A549 (cell line): ENCODE measurements at regions not wholly inside any gene's neighbourhood (a gene's known extent, or its start where the extent isn't known, plus 50 kb on each side); places are given as distances from the start of the nearest gene placed in this dataset.

Source experiments
- ATAC-seq, 2 experiments: fragments of 200-7000 bp in 1 of 2; fragments of >200 bp in 1 of 2; cut with Nextera tagmentation in 1 of 2; cut with Tn5 transposase in 1 of 2; 3 replicates each; pipeline versions ENCODE4 v1.8.0 to v1.9.1; 2018 to 2020; ENCODE audit warnings: mild to moderate bottlenecking in 1 of 2, moderate library complexity in 1 of 2
- CTCF ChIA-PET: fragments of 300-600 bp; sonication (Branson Sonifier 250); formaldehyde crosslinking; extraction: SDS; loops from one replicate; lab custom pipeline; 2021; ENCODE audit warnings: antibody characterized with exemption, inconsistent platforms; lab: Yijun Ruan, JAX
- POLR2A ChIA-PET: fragments of 350-600 bp; formaldehyde crosslinking; extraction: SDS; loops from one replicate; lab custom pipeline; 2021; ENCODE audit warnings: antibody characterized with exemption, inconsistent platforms; lab: Yijun Ruan, JAX
- DNase-seq, 2 experiments: peaks; one replicate each; pipeline versions ENCODE4 v3.0.0 to v3.0.0-alpha.2; 2011 to 2016; ENCODE audit warnings: low read depth in 1 of 2, low spot score in 1 of 2
- FAIRE-seq: peaks from 2 replicates; lab custom pipeline; 2011; peaks lifted over from hg19 to GRCh38; lab: Jason Lieb, UNC
- H3K27ac ChIP-seq, 2 experiments: fragments of >200 bp; sonication (Bioruptor Twin); formaldehyde crosslinking; 3 replicates each; pipeline ENCODE4 v1.5.1; 2016 to 2017
- H3K4me1 ChIP-seq: fragments of >200 bp; sonication (Bioruptor Twin); formaldehyde crosslinking; 3 replicates; pipeline ENCODE4 v1.6.1; 2016
- H3K4me2 ChIP-seq: fragments of >200 bp; sonication (Bioruptor Twin); formaldehyde crosslinking; 3 replicates; pipeline ENCODE4 v1.6.1; 2016
- H3K4me3 ChIP-seq: fragments of >200 bp; sonication (Bioruptor Twin); formaldehyde crosslinking; 3 replicates; pipeline ENCODE4 v1.5.1; 2016
- H3K9me3 ChIP-seq: fragments of >200 bp; sonication (Bioruptor Twin); formaldehyde crosslinking; 3 replicates; pipeline ENCODE4 v1.6.1; 2016
- ATOH8 ChIP-seq: fragments of 250-450 bp; sonication (Bioruptor Pico); IDR thresholded peaks from 2 replicates; pipeline ENCODE4 v1.5.0; 2020; ENCODE audit warnings: low read depth, mild to moderate bottlenecking, moderate library complexity
- CBX2 ChIP-seq: fragments of 200-600 bp; sonication (generic); IDR thresholded peaks from 2 replicates; pipeline ENCODE4 v1.6.1; 2016; ENCODE audit warnings: low read depth, mild to moderate bottlenecking, borderline replicate concordance
- CBX8 ChIP-seq: fragments of 200-600 bp; sonication (generic); IDR thresholded peaks from 2 replicates; pipeline ENCODE4 v1.6.1; 2016
- CTCF ChIP-seq: fragments of >200 bp; sonication (Bioruptor Twin); formaldehyde crosslinking; IDR thresholded peaks from 3 replicates; pipeline ENCODE4 v1.5.1; 2016
- ESRRA ChIP-seq: fragments of 150-350 bp; IDR thresholded peaks from 2 replicates; pipeline ENCODE4 v1.6.1; 2014; ENCODE audit warnings: mild to moderate bottlenecking, low read length, borderline replicate concordance
- FOSL2 ChIP-seq, 2 experiments: fragments of 450-650 bp in 1 of 2; fragments of >200 bp in 1 of 2; sonication (Bioruptor Twin) in 1 of 2; formaldehyde crosslinking; IDR thresholded peaks; 2 replicates each; pipeline versions ENCODE4 v1.5.0 to v1.6.1; 2016 to 2020; ENCODE audit warnings: mild to moderate bottlenecking in 1 of 2, moderate library complexity in 1 of 2
- FOXS1 ChIP-seq: fragments of 250-450 bp; sonication (Bioruptor Pico); IDR thresholded peaks from 2 replicates; pipeline ENCODE4 v1.5.0; 2020; ENCODE audit warnings: mild to moderate bottlenecking, moderate library complexity
- GATA3 ChIP-seq: IDR thresholded peaks from 2 replicates; pipeline ENCODE4 v1.6.1; 2012; ENCODE audit warnings: borderline replicate concordance
- HDAC2 ChIP-seq: fragments of 200-600 bp; sonication (generic); IDR thresholded peaks from 2 replicates; pipeline ENCODE4 v1.6.1; 2016
- HES2 ChIP-seq: fragments of >200 bp; sonication (Bioruptor Twin); formaldehyde crosslinking; IDR thresholded peaks from 2 replicates; pipeline ENCODE4 v1.6.1; 2016
- HEYL ChIP-seq: fragments of 250-450 bp; sonication (Bioruptor Pico); IDR thresholded peaks from 2 replicates; pipeline ENCODE4 v1.8.0; 2021; ENCODE audit warnings: mild to moderate bottlenecking, moderate library complexity
- HOXB13 ChIP-seq: fragments of 250-450 bp; sonication (Bioruptor Pico); IDR thresholded peaks from 2 replicates; pipeline ENCODE4 v1.5.0; 2020; ENCODE audit warnings: low read depth, mild to moderate bottlenecking, moderate library complexity
- JUN ChIP-seq, 2 experiments: fragments of >200 bp; sonication (Bioruptor Twin); formaldehyde crosslinking; IDR thresholded peaks; 2 replicates in 1 of 2; 3 replicates in 1 of 2; pipeline ENCODE4 v1.6.1; 2016 to 2017
- JUNB ChIP-seq: fragments of >200 bp; sonication (Bioruptor Twin); formaldehyde crosslinking; IDR thresholded peaks from 2 replicates; pipeline ENCODE4 v1.6.1; 2016
- KDM5A ChIP-seq: fragments of 200-600 bp; sonication (generic); IDR thresholded peaks from 2 replicates; pipeline ENCODE4 v1.6.1; 2016; ENCODE audit warnings: antibody characterized with exemption, mild to moderate bottlenecking
- MAZ ChIP-seq: fragments of 150-350 bp; IDR thresholded peaks from 2 replicates; pipeline ENCODE4 v1.6.1; 2014; ENCODE audit warnings: antibody characterized with exemption, low read depth, low read length, borderline replicate concordance
- NFE2L2 ChIP-seq: fragments of 150-350 bp; conservative IDR thresholded peaks from 2 replicates; pipeline ENCODE4 v1.6.1; 2014; ENCODE audit warnings: low read length
- NPAS2 ChIP-seq: fragments of 250-450 bp; sonication (Bioruptor Pico); IDR thresholded peaks from 2 replicates; pipeline ENCODE4 v1.8.0; 2022; ENCODE audit warnings: mild to moderate bottlenecking, moderate library complexity, borderline replicate concordance
- NR3C1 ChIP-seq: fragments of >200 bp; sonication (Bioruptor Twin); formaldehyde crosslinking; IDR thresholded peaks from 3 replicates; pipeline ENCODE4 v1.6.1; 2017
- PHF8 ChIP-seq: fragments of 200-600 bp; sonication (generic); IDR thresholded peaks from 2 replicates; pipeline ENCODE4 v1.6.1; 2016; ENCODE audit warnings: low read depth, mild to moderate bottlenecking, antibody characterized with exemption, moderate library complexity, borderline replicate concordance
- POLR2A ChIP-seq: IDR thresholded peaks from 2 replicates; pipeline ENCODE4 v1.6.1; 2012; ENCODE audit warnings: mild to moderate bottlenecking, low read length
- POLR2AphosphoS2 ChIP-seq: conservative IDR thresholded peaks from 2 replicates; pipeline ENCODE4 v1.6.1; 2012; ENCODE audit warnings: low read length, improper control_type of control experiment, inconsistent platforms
- SREBF2 ChIP-seq: fragments of 450-650 bp; IDR thresholded peaks from 2 replicates; pipeline ENCODE4 v1.6.1; 2014; ENCODE audit warnings: mild to moderate bottlenecking, moderate library complexity
- TFCP2L1 ChIP-seq: fragments of 250-450 bp; sonication (Bioruptor Pico); IDR thresholded peaks from 2 replicates; pipeline ENCODE4 v1.5.0; 2021; ENCODE audit warnings: mild to moderate bottlenecking
- TP53 ChIP-seq: fragments of 250-450 bp; sonication (Bioruptor Pico); IDR thresholded peaks from 2 replicates; pipeline ENCODE4 v1.5.0; 2021; ENCODE audit warnings: mild to moderate bottlenecking, moderate library complexity
- ZC3H11A ChIP-seq: fragments of 450-650 bp; IDR thresholded peaks from 2 replicates; pipeline ENCODE4 v1.6.1; 2014; ENCODE audit warnings: antibody characterized with exemption, mild to moderate bottlenecking
- ZFP36 ChIP-seq: fragments of 450-650 bp; IDR thresholded peaks from 2 replicates; pipeline ENCODE4 v1.6.1; 2014; ENCODE audit warnings: borderline replicate concordance; ENCODE audit not compliant: partially characterized antibody
- ZSCAN20 ChIP-seq: fragments of 250-450 bp; sonication (Bioruptor Pico); IDR thresholded peaks from 2 replicates; pipeline ENCODE4 v1.8.0; 2022; ENCODE audit warnings: mild to moderate bottlenecking, moderate library complexity
- WGBS: methylation state at CpG from one replicate; pipeline ENCODE4 v1.1.6; 2017; ENCODE audit errors: missing lambda C conversion rate; 5-methylcytosine and 5-hydroxymethylcytosine counted together
- TF ChIP-seq, protein P1 (sequence below): IDR thresholded peaks from 2 replicates; pipeline ENCODE4 v1.6.1; 2012
- TF ChIP-seq, protein P2 (sequence below): fragments of >200 bp; sonication (Bioruptor Twin); formaldehyde crosslinking; IDR thresholded peaks from 3 replicates; pipeline ENCODE4 v1.6.1; 2016
- TF ChIP-seq, protein P3 (sequence below): fragments of 450-650 bp; IDR thresholded peaks from 2 replicates; pipeline ENCODE4 v1.6.1; 2014; ENCODE audit warnings: antibody characterized with exemption

GRCh38 chr15:94177112-94177511 is 54.2 kb upstream of the MCTP2 start:
- TF ChIP-seq CBX2 = no peak
- TF ChIP-seq HOXB13 (CRISPR knock-in tag) = no peak
- no peak for TF ChIP-seq HDAC2
- ChIA-PET POLR2A (no interaction called here), CTCF (no interaction called here)
- Histone ChIP-seq H3K9me3 (peaks cover 15% of the 10 kb centered on the region; the same call in 2 of the 3 replicates), H3K4me3 (no peak overlapping the region), H3K27ac (no peak overlapping the region), H3K4me2 (no peak overlapping the region), H3K4me1 (no peaks in the 10 kb centered on the region)
- no peak for DNase-seq
- no peak for FAIRE-seq
- no peak for ATAC-seq
- WGBS = 12% methylated on average over 4 of the region's 4 CpGs

DNA sequence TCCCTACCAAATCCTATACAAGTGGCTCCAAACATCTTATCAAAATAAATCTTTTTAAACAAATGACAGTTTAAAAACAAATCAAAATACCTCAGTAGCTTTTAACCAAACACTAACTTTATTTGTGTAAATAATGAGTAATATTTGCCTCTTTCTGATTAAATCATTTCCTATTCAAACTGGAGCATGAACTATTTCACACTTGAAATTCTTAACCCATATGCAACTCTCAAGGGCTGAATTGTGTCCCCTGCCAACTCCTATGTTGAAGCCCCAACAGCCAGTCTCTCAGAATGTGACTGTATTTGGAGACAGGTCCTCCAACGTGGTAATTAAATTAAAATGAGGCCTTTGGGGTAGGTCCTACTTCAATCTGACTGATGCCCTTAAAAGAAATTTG is 55.9 kb upstream of the MCTP2 start:
- no peak for FAIRE-seq
- H3K4me1 ChIP-seq = no peaks in the 10 kb centered on the region
- TF ChIP-seq NFE2L2 (no peak), JUN (IDR thresholded peaks at IDR 0.05) (no peak), NR3C1 (no peak), CTCF (no peak), MAZ (no peak), ESRRA (no peak), HES2 (no peak), GATA3 (no peak), CBX8 (no peak), JUNB (no peak), ZC3H11A (no peak), HOXB13 (CRISPR knock-in tag) (no peak), FOSL2 (IDR thresholded peaks at IDR 0.05) (no peak), FOSL2 (CRISPR knock-in tag; IDR thresholded peaks at IDR 0.05) (no peak), ATOH8 (CRISPR knock-in tag) (no peak)
- TF ChIP-seq, protein P1, sequence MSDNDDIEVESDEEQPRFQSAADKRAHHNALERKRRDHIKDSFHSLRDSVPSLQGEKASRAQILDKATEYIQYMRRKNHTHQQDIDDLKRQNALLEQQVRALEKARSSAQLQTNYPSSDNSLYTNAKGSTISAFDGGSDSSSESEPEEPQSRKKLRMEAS = no peak
- TF ChIP-seq, protein P2, sequence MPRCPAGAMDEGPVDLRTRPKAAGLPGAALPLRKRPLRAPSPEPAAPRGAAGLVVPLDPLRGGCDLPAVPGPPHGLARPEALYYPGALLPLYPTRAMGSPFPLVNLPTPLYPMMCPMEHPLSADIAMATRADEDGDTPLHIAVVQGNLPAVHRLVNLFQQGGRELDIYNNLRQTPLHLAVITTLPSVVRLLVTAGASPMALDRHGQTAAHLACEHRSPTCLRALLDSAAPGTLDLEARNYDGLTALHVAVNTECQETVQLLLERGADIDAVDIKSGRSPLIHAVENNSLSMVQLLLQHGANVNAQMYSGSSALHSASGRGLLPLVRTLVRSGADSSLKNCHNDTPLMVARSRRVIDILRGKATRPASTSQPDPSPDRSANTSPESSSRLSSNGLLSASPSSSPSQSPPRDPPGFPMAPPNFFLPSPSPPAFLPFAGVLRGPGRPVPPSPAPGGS = no peak
- TF ChIP-seq, protein P3, sequence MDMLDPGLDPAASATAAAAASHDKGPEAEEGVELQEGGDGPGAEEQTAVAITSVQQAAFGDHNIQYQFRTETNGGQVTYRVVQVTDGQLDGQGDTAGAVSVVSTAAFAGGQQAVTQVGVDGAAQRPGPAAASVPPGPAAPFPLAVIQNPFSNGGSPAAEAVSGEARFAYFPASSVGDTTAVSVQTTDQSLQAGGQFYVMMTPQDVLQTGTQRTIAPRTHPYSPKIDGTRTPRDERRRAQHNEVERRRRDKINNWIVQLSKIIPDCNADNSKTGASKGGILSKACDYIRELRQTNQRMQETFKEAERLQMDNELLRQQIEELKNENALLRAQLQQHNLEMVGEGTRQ = no peak
- WGBS = 0% methylated on average over 1 of the region's 1 CpG
- H3K4me3 ChIP-seq = no peak overlapping the region
- no peak for DNase-seq
- ChIA-PET POLR2A (no interaction called here), CTCF (no interaction called here)
- ATAC-seq = no peak
- no peak overlapping the region for H3K27ac ChIP-seq
- H3K4me2 ChIP-seq = no peak overlapping the region
- peaks cover 15% of the 10 kb centered on the region; the same call in 2 of the 3 replicates for H3K9me3 ChIP-seq

- POLR2A ChIA-PET = no interaction called here
- no peak overlapping the region for H3K4me2 ChIP-seq
- no peaks in the 10 kb centered on the region for H3K4me1 ChIP-seq
- no peak for DNase-seq
- TF ChIP-seq ZC3H11A (no peak), POLR2A (no peak), PHF8 (no peak), TFCP2L1 (CRISPR knock-in tag) (no peak), TP53 (CRISPR knock-in tag) (no peak), ZSCAN20 (CRISPR knock-in tag) (no peak), GATA3 (no peak), FOXS1 (no peak), ZFP36 (no peak), NPAS2 (no peak), HEYL (no peak), SREBF2 (no peak), KDM5A (no peak), POLR2AphosphoS2 (no peak)
- TF ChIP-seq, protein P1 = no peak
- TF ChIP-seq, protein P2 = no peak
- no peak overlapping the region for H3K4me3 ChIP-seq
- peaks cover 8% of the 10 kb centered on the region; the same call in 1 of the 3 replicates for H3K9me3 ChIP-seq
- no peak for ATAC-seq
- no peak for FAIRE-seq
- CTCF ChIA-PET = no interaction called here
- no peak overlapping the region for H3K27ac ChIP-seq
Observed at GRCh38 chr15:94174399-94174802, 57.0 kb upstream of the MCTP2 start.
